HepG2 (cell line): ENCODE measurements at regions not wholly inside any gene's neighbourhood (a gene's known extent, or its start where the extent isn't known, plus 50 kb on each side); places are given as distances from the start of the nearest gene placed in this dataset.

Source experiments
- ATAC-seq: fragments of 200-7000 bp; cut with Tn5 transposase; 3 replicates; pipeline ENCODE4 v1.9.1; 2020; ENCODE audit warnings: mild to moderate bottlenecking, moderate library complexity
- BruUV-seq: library from RNA; stranded (reverse); fragments of 400-500 nt; replicated peaks from 2 replicates; lab custom pipeline; 2021; lab: Mats Ljungman, UMichigan
- CTCF ChIA-PET: fragments of 300-600 bp; formaldehyde crosslinking; extraction: SDS; loops from one replicate; lab custom pipeline; 2021; ENCODE audit warnings: low total read pairs, inconsistent platforms, low intra/inter-chr PET ratio; lab: Yijun Ruan, JAX
- POLR2A ChIA-PET: fragments of 350-600 bp; sonication (Branson Sonifier 250); formaldehyde crosslinking; loops from one replicate; lab custom pipeline; 2020; ENCODE audit warnings: antibody characterized with exemption, inconsistent platforms; lab: Yijun Ruan, JAX
- DNase-seq: peaks from one replicate; pipeline ENCODE4 v3.0.0-alpha.2; 2015; ENCODE audit warnings: low spot score
- FAIRE-seq: peaks from 3 replicates; lab custom pipeline; 2011; peaks lifted over from hg19 to GRCh38; lab: Jason Lieb, UNC
- H2AFZ ChIP-seq: one replicate; pipeline ENCODE4 v1.6.1; 2011; ENCODE audit warnings: low read length, inconsistent platforms
- H3K27ac ChIP-seq: fragments of 300-600 bp; 3 replicates; pipeline ENCODE4 v1.8.0; 2011; ENCODE audit warnings: mixed run types, mild to moderate bottlenecking, mixed read lengths, low read length, inconsistent platforms; ENCODE audit not compliant: insufficient read depth; ENCODE audit errors: extremely low read length
- H3K27me3 ChIP-seq, 2 experiments: fragments of 200-600 bp in 1 of 2; 2 replicates in 1 of 2; 3 replicates in 1 of 2; pipeline versions ENCODE4 v1.6.0 to v1.8.0; 2011; ENCODE audit warnings: low read length in 2 of 2, mild to moderate bottlenecking in 2 of 2, moderate library complexity in 2 of 2, inconsistent platforms in 1 of 2; ENCODE audit not compliant: insufficient read depth in 2 of 2, control insufficient read depth in 1 of 2
- H3K36me3 ChIP-seq, 2 experiments: fragments of 200-600 bp in 1 of 2; replicated peaks in 1 of 2; 2 replicates in 1 of 2; 3 replicates in 1 of 2; pipeline versions ENCODE4 v1.5.1 to v1.8.0; 2011; ENCODE audit warnings: low read length in 2 of 2, inconsistent platforms in 1 of 2; ENCODE audit not compliant: insufficient read depth in 2 of 2, control insufficient read depth in 1 of 2
- H3K4me1 ChIP-seq: 2 replicates; pipeline ENCODE4 v1.5.1; 2012; ENCODE audit warnings: low read length, inconsistent platforms; ENCODE audit not compliant: insufficient read depth
- H3K4me2 ChIP-seq: 2 replicates; pipeline ENCODE4 v1.6.0; 2011; ENCODE audit warnings: low read depth, low read length, inconsistent platforms
- H3K4me3 ChIP-seq, 3 experiments: fragments of 200-600 bp in 1 of 3; sonication (generic), shearing (Covaris generic) in 1 of 3; replicated peaks in 1 of 3; 2 replicates each; pipeline ENCODE4 v1.5.1; 2011 to 2016; ENCODE audit warnings: low read length in 3 of 3, inconsistent platforms in 2 of 3, low read depth in 2 of 3, mild to moderate bottlenecking in 2 of 3, control low read depth in 1 of 3, mixed read lengths in 1 of 3; ENCODE audit not compliant: insufficient read depth in 1 of 3
- H3K79me2 ChIP-seq: one replicate; pipeline ENCODE4 v1.6.1; 2011; ENCODE audit warnings: low read length, inconsistent platforms; ENCODE audit not compliant: insufficient read depth
- H3K9ac ChIP-seq: 2 replicates; pipeline ENCODE4 v1.6.0; 2011; ENCODE audit warnings: mild to moderate bottlenecking, low read depth, low read length, inconsistent platforms; ENCODE audit not compliant: insufficient read depth
- H3K9me3 ChIP-seq: 2 replicates; pipeline ENCODE4 v1.5.1; 2012; ENCODE audit warnings: mild to moderate bottlenecking, low read length
- H4K20me1 ChIP-seq: 2 replicates; pipeline ENCODE4 v1.6.0; 2011; ENCODE audit warnings: inconsistent platforms, mild to moderate bottlenecking, low read length, moderate library complexity; ENCODE audit not compliant: insufficient read depth
- KDM5B ChIP-seq: sonication (generic); formaldehyde crosslinking; IDR thresholded peaks from 2 replicates; pipeline ENCODE4 v1.4.0; 2020; ENCODE audit warnings: missing genetic modification reagents, mild to moderate bottlenecking, borderline replicate concordance
- PCBP2 ChIP-seq: fragments of 200-400 bp; formaldehyde crosslinking; optimal IDR thresholded peaks from 2 replicates; pipeline ENCODE3; 2018; ENCODE audit warnings: low read length, low read depth; ENCODE audit not compliant: poor library complexity, severe bottlenecking
- TRIM24 ChIP-seq: sonication (generic); formaldehyde crosslinking; IDR thresholded peaks from 2 replicates; pipeline ENCODE4 v1.8.0; 2022; ENCODE audit warnings: mild to moderate bottlenecking, missing genetic modification reagents
- ZFYVE20 ChIP-seq: sonication (generic); formaldehyde crosslinking; IDR thresholded peaks from 2 replicates; pipeline ENCODE4 v1.8.0; 2023; ENCODE audit warnings: low read depth, mild to moderate bottlenecking, moderate library complexity, missing genetic modification reagents, borderline replicate concordance
- ZNF207 ChIP-seq: fragments of 450-650 bp; IDR thresholded peaks from 2 replicates; pipeline ENCODE4 v1.6.1; 2016; ENCODE audit warnings: antibody characterized with exemption, borderline replicate concordance
- ZNF343 ChIP-seq: sonication (generic); formaldehyde crosslinking; IDR thresholded peaks from 2 replicates; pipeline ENCODE4 v1.4.0; 2020; ENCODE audit warnings: mild to moderate bottlenecking, missing genetic modification reagents
- ZNF510 ChIP-seq: sonication (generic); formaldehyde crosslinking; IDR thresholded peaks from 2 replicates; pipeline ENCODE4 v1.4.0; 2020; ENCODE audit warnings: low read depth, mild to moderate bottlenecking, missing genetic modification reagents
- ZNF792 ChIP-seq: IDR thresholded peaks from 2 replicates; pipeline ENCODE4 v1.6.1; 2016
- WGBS: methylation state at CpG from one replicate; pipeline ENCODE4 v1.1.6; 2017; ENCODE audit warnings: low lambda C conversion rate; 5-methylcytosine and 5-hydroxymethylcytosine counted together
- in situ Hi-C: cut with HindIII; loops from 2 replicates; pipeline ENCODE4 v1.10.0; 2017; ENCODE audit warnings: low pct_unique_long_range_greater_than_20kb; ENCODE audit not compliant: extremely low pct_ligation_motif_present
- intact Hi-C: fragments of 100-400 bp; cut with micrococcal nuclease; formaldehyde crosslinking; loops from one replicate; pipeline ENCODE4 v1.10.0; 2022; ENCODE audit not compliant: unreplicated experiment
- TF ChIP-seq, protein P1 (sequence below): sonication (generic); formaldehyde crosslinking; IDR thresholded peaks from 2 replicates; pipeline ENCODE4 v1.8.1; 2023; ENCODE audit warnings: missing genetic modification reagents, inconsistent platforms, borderline replicate concordance
- TF ChIP-seq, protein P2 (sequence below): sonication (generic); formaldehyde crosslinking; IDR thresholded peaks from 2 replicates; pipeline ENCODE4 v1.4.0; 2020; ENCODE audit warnings: mild to moderate bottlenecking, missing genetic modification reagents

DNA sequence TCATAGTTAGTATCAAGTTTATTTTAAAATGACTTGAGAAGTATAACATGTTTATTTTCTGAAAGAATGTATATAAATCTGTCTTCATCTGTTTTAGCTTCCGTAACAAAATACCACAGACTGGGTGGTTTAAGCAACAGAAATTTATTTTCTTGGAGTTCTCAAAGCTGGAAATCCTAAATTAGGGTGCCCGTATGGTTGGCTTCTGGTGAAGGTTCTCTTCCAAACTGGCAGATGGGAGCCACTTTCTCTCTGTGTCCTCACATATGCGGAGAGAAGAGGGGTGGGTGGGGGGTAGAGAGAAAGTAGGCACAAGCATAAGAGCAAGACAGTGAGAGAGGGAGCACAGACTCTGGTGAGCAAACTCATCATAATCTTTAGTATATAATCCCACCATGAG lies 142.3 kb downstream of the ZIC1 start:
- Histone ChIP-seq H3K27ac (no peak overlapping the region), H3K4me1 (no peaks in the 10 kb centered on the region), H3K9me3 (no peaks in the 10 kb centered on the region), H3K36me3 (no peaks in the 10 kb centered on the region), H3K4me2 (no peak overlapping the region), H3K9ac (no peak overlapping the region), H3K4me3 (no peak overlapping the region), H3K27me3 (no peaks in the 10 kb centered on the region), H3K79me2 (no peaks in the 10 kb centered on the region), H2AFZ (no peak overlapping the region), H4K20me1 (no peaks in the 10 kb centered on the region)
- in situ Hi-C loops (no loop called here), intact Hi-C loops (no loop called here)
- TF ChIP-seq PCBP2 (no peak), KDM5B (CRISPR knock-in tag) (no peak), ZFYVE20 (CRISPR knock-in tag) (no peak), TRIM24 (no peak), ZNF792 (CRISPR knock-in tag) (no peak), ZNF207 (no peak), ZNF343 (no peak), ZNF510 (no peak)
- TF ChIP-seq, protein P1, sequence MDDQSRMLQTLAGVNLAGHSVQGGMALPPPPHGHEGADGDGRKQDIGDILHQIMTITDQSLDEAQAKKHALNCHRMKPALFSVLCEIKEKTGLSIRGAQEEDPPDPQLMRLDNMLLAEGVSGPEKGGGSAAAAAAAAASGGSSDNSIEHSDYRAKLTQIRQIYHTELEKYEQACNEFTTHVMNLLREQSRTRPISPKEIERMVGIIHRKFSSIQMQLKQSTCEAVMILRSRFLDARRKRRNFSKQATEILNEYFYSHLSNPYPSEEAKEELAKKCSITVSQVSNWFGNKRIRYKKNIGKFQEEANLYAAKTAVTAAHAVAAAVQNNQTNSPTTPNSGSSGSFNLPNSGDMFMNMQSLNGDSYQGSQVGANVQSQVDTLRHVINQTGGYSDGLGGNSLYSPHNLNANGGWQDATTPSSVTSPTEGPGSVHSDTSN: no peak
- TF ChIP-seq, protein P2, sequence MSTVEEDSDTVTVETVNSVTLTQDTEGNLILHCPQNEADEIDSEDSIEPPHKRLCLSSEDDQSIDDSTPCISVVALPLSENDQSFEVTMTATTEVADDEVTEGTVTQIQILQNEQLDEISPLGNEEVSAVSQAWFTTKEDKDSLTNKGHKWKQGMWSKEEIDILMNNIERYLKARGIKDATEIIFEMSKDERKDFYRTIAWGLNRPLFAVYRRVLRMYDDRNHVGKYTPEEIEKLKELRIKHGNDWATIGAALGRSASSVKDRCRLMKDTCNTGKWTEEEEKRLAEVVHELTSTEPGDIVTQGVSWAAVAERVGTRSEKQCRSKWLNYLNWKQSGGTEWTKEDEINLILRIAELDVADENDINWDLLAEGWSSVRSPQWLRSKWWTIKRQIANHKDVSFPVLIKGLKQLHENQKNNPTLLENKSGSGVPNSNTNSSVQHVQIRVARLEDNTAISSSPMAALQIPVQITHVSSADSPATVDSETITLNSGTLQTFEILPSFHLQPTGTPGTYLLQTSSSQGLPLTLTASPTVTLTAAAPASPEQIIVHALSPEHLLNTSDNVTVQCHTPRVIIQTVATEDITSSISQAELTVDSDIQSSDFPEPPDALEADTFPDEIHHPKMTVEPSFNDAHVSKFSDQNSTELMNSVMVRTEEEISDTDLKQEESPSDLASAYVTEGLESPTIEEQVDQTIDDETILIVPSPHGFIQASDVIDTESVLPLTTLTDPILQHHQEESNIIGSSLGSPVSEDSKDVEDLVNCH (CRISPR knock-in tag): no peak
- 1% methylated on average over 3 of the region's 3 CpGs for WGBS
- ATAC-seq (no peak), FAIRE-seq (no peak), DNase-seq (no peak)
- CTCF ChIA-PET: no interaction called here
- BruUV-seq: no TSS peak
- POLR2A ChIA-PET: no interaction called here
